K562 (cell line): ENCODE measurements at regions not wholly inside any gene's neighbourhood (a gene's known extent, or its start where the extent isn't known, plus 50 kb on each side); places are given as distances from the start of the nearest gene placed in this dataset.

Experiments
- CEBPZ ChIP-seq: fragments of 150-350 bp; IDR thresholded peaks from 2 replicates; pipeline ENCODE4 v1.6.1; 2014; ENCODE audit warnings: low read depth, mild to moderate bottlenecking, low read length, borderline replicate concordance
- DEAF1 ChIP-seq: fragments of 450-650 bp; formaldehyde crosslinking; IDR thresholded peaks from 2 replicates; pipeline ENCODE4 v1.4.0; 2020; ENCODE audit warnings: mild to moderate bottlenecking, moderate library complexity
- E2F4 ChIP-seq: sonication (generic); formaldehyde crosslinking; IDR thresholded peaks from 2 replicates; pipeline ENCODE4 v1.8.0; 2022; ENCODE audit warnings: mild to moderate bottlenecking, low read depth, missing genetic modification reagents
- ELF4 ChIP-seq: fragments of 450-650 bp; formaldehyde crosslinking; IDR thresholded peaks from 2 replicates; pipeline ENCODE4 v1.4.0; 2022; ENCODE audit warnings: missing genetic modification characterization
- ETS2 ChIP-seq: IDR thresholded peaks from 2 replicates; pipeline ENCODE4 v1.6.1; 2016; ENCODE audit warnings: borderline replicate concordance, missing genetic modification characterization, mild to moderate bottlenecking, moderate library complexity, missing compliant biosample characterization; ENCODE audit not compliant: poor library complexity, severe bottlenecking
- MCM3 ChIP-seq: fragments of 450-650 bp; IDR thresholded peaks from 2 replicates; pipeline ENCODE4 v1.6.1; 2016
- PATZ1 ChIP-seq: fragments of 250-450 bp; sonication (Bioruptor Pico); IDR thresholded peaks from 2 replicates; pipeline ENCODE4 v1.5.0; 2020; ENCODE audit warnings: mild to moderate bottlenecking, borderline replicate concordance
- POLR3A ChIP-seq: IDR thresholded peaks from 2 replicates; pipeline ENCODE4 v1.6.1; 2011; ENCODE audit warnings: borderline replicate concordance, mild to moderate bottlenecking, moderate library complexity; ENCODE audit not compliant: insufficient read length, insufficient read depth; ENCODE audit errors: extremely low read depth
- RBM17 ChIP-seq: fragments of 200-400 bp; formaldehyde crosslinking; IDR thresholded peaks from 2 replicates; pipeline ENCODE4 v1.6.1; 2017; ENCODE audit warnings: low read depth, mild to moderate bottlenecking, low read length, borderline replicate concordance
- SNRNP70 ChIP-seq: fragments of 200-400 bp; formaldehyde crosslinking; optimal IDR thresholded peaks from 2 replicates; pipeline ENCODE3; 2017; ENCODE audit warnings: low read depth, low read length
- TEAD1 ChIP-seq, 2 experiments: fragments of 450-650 bp in 1 of 2; sonication (generic) in 1 of 2; formaldehyde crosslinking; IDR thresholded peaks; 2 replicates each; pipeline versions ENCODE4 v1.4.0 to v1.8.0; 2020 to 2022; ENCODE audit warnings: mild to moderate bottlenecking in 2 of 2, missing genetic modification reagents in 1 of 2
- ZBTB34 ChIP-seq: fragments of 250-450 bp; sonication (Bioruptor Pico); IDR thresholded peaks from 2 replicates; pipeline ENCODE4 v1.8.0; 2021; ENCODE audit warnings: mild to moderate bottlenecking, moderate library complexity
- ZNF668 ChIP-seq: fragments of 250-450 bp; sonication (Bioruptor Pico); IDR thresholded peaks from 2 replicates; pipeline ENCODE4 v1.8.0; 2022; ENCODE audit warnings: mild to moderate bottlenecking, inconsistent platforms

GRCh38 chr11:72493426-72494108 lies 59.2 kb upstream of the CLPB start (continued):
- TF ChIP-seq E2F4 (CRISPR knock-in tag): no peak
- TF ChIP-seq ZBTB34 (CRISPR knock-in tag): no peak
- no peak for TF ChIP-seq ELF4 (CRISPR knock-in tag)
- no peak for TF ChIP-seq PATZ1
- no peak for TF ChIP-seq SNRNP70
- TF ChIP-seq DEAF1: no peak
- no peak for TF ChIP-seq MCM3
- no peak for TF ChIP-seq CEBPZ
- no peak for TF ChIP-seq RBM17
- TF ChIP-seq TEAD1 (CRISPR knock-in tag; IDR thresholded peaks at IDR 0.05): no peak
- TF ChIP-seq POLR3A: no peak
- no peak for TF ChIP-seq ETS2 (tag)
- TF ChIP-seq ZNF668: no peak
